ENCODE measurements at regions not wholly inside any gene's neighbourhood (a gene's known extent, or its start where the extent isn't known, plus 50 kb on each side); places are given as distances from the start of the nearest gene placed in this dataset.

- Histone ChIP-seq H3K79me2 (replicated peaks; ENCODE audit: insufficient read depth) (no peaks in the 10 kb centered on the region), H3K4me3 (no peak overlapping the region), H3K27me3 (ENCODE audit: insufficient read depth) (no peaks in the 10 kb centered on the region), H3K9me2 (ENCODE audit: insufficient read depth) (0 out of 2 replicates have a peak, but pooled peaks cover 7% of the 10 kb centered on the region), H3K27ac (ENCODE audit: low read depth) (no peak overlapping the region), H3K36me3 (ENCODE audit: insufficient read depth) (no peaks in the 10 kb centered on the region), H3K4me2 (no peak overlapping the region), H4K20me1 (replicated peaks; ENCODE audit: insufficient read depth) (no peaks in the 10 kb centered on the region), H2AFZ (no peak overlapping the region), H3F3A (replicated peaks; ENCODE audit: low read depth) (no peaks in the 10 kb centered on the region), H3K4me1 (ENCODE audit: insufficient read depth) (no peaks in the 10 kb centered on the region)
- ATAC-seq (no peak), DNase-seq (ENCODE audit: low spot score) (no peak)
- H3K9me3 Mint-ChIP-seq: no peaks in the 10 kb centered on the region
- no peaks in the 10 kb centered on the region for H3K36me3 Mint-ChIP-seq (ENCODE audit: low read depth)
- no peak overlapping the region for H3K4me3 Mint-ChIP-seq
- no peaks in the 10 kb centered on the region for H3K27me3 Mint-ChIP-seq (ENCODE audit: insufficient read depth, low read depth, poor library complexity)
- no peak for TF ChIP-seq CREB1 (CRISPR knock-in tag; IDR thresholded peaks at IDR 0.05; ENCODE audit: low read depth)
- no peak for TF ChIP-seq EZH2phosphoT487 (IDR thresholded peaks at IDR 0.05; ENCODE audit: unreplicated experiment)
- TF ChIP-seq, protein P1, sequence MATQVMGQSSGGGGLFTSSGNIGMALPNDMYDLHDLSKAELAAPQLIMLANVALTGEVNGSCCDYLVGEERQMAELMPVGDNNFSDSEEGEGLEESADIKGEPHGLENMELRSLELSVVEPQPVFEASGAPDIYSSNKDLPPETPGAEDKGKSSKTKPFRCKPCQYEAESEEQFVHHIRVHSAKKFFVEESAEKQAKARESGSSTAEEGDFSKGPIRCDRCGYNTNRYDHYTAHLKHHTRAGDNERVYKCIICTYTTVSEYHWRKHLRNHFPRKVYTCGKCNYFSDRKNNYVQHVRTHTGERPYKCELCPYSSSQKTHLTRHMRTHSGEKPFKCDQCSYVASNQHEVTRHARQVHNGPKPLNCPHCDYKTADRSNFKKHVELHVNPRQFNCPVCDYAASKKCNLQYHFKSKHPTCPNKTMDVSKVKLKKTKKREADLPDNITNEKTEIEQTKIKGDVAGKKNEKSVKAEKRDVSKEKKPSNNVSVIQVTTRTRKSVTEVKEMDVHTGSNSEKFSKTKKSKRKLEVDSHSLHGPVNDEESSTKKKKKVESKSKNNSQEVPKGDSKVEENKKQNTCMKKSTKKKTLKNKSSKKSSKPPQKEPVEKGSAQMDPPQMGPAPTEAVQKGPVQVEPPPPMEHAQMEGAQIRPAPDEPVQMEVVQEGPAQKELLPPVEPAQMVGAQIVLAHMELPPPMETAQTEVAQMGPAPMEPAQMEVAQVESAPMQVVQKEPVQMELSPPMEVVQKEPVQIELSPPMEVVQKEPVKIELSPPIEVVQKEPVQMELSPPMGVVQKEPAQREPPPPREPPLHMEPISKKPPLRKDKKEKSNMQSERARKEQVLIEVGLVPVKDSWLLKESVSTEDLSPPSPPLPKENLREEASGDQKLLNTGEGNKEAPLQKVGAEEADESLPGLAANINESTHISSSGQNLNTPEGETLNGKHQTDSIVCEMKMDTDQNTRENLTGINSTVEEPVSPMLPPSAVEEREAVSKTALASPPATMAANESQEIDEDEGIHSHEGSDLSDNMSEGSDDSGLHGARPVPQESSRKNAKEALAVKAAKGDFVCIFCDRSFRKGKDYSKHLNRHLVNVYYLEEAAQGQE (IDR thresholded peaks at IDR 0.05; ENCODE audit: unreplicated experiment): no peak
- TF ChIP-seq EZH2 (IDR thresholded peaks at IDR 0.05; ENCODE audit: low read depth, unreplicated experiment): no peak
- TF ChIP-seq, protein P2, sequence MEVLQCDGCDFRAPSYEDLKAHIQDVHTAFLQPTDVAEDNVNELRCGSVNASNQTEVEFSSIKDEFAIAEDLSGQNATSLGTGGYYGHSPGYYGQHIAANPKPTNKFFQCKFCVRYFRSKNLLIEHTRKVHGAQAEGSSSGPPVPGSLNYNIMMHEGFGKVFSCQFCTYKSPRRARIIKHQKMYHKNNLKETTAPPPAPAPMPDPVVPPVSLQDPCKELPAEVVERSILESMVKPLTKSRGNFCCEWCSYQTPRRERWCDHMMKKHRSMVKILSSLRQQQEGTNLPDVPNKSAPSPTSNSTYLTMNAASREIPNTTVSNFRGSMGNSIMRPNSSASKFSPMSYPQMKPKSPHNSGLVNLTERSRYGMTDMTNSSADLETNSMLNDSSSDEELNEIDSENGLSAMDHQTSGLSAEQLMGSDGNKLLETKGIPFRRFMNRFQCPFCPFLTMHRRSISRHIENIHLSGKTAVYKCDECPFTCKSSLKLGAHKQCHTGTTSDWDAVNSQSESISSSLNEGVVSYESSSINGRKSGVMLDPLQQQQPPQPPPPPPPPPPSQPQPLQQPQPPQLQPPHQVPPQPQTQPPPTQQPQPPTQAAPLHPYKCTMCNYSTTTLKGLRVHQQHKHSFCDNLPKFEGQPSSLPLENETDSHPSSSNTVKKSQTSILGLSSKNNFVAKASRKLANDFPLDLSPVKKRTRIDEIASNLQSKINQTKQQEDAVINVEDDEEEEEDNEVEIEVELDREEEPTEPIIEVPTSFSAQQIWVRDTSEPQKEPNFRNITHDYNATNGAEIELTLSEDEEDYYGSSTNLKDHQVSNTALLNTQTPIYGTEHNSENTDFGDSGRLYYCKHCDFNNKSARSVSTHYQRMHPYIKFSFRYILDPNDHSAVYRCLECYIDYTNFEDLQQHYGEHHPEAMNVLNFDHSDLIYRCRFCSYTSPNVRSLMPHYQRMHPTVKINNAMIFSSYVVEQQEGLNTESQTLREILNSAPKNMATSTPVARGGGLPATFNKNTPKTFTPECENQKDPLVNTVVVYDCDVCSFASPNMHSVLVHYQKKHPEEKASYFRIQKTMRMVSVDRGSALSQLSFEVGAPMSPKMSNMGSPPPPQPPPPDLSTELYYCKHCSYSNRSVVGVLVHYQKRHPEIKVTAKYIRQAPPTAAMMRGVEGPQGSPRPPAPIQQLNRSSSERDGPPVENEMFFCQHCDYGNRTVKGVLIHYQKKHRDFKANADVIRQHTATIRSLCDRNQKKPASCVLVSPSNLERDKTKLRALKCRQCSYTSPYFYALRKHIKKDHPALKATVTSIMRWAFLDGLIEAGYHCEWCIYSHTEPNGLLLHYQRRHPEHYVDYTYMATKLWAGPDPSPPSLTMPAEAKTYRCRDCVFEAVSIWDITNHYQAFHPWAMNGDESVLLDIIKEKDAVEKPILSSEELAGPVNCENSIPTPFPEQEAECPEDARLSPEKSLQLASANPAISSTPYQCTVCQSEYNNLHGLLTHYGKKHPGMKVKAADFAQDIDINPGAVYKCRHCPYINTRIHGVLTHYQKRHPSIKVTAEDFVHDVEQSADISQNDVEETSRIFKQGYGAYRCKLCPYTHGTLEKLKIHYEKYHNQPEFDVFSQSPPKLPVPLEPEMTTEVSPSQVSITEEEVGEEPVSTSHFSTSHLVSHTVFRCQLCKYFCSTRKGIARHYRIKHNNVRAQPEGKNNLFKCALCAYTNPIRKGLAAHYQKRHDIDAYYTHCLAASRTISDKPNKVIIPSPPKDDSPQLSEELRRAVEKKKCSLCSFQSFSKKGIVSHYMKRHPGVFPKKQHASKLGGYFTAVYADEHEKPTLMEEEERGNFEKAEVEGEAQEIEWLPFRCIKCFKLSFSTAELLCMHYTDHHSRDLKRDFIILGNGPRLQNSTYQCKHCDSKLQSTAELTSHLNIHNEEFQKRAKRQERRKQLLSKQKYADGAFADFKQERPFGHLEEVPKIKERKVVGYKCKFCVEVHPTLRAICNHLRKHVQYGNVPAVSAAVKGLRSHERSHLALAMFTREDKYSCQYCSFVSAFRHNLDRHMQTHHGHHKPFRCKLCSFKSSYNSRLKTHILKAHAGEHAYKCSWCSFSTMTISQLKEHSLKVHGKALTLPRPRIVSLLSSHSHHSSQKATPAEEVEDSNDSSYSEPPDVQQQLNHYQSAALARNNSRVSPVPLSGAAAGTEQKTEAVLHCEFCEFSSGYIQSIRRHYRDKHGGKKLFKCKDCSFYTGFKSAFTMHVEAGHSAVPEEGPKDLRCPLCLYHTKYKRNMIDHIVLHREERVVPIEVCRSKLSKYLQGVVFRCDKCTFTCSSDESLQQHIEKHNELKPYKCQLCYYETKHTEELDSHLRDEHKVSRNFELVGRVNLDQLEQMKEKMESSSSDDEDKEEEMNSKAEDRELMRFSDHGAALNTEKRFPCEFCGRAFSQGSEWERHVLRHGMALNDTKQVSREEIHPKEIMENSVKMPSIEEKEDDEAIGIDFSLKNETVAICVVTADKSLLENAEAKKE (CRISPR knock-in tag; IDR thresholded peaks at IDR 0.05): no peak
- TF ChIP-seq CTCF (conservative IDR thresholded peaks at IDR 0.05; ENCODE audit: low read depth in 2 of 2): no peak
- TF ChIP-seq, protein P3, sequence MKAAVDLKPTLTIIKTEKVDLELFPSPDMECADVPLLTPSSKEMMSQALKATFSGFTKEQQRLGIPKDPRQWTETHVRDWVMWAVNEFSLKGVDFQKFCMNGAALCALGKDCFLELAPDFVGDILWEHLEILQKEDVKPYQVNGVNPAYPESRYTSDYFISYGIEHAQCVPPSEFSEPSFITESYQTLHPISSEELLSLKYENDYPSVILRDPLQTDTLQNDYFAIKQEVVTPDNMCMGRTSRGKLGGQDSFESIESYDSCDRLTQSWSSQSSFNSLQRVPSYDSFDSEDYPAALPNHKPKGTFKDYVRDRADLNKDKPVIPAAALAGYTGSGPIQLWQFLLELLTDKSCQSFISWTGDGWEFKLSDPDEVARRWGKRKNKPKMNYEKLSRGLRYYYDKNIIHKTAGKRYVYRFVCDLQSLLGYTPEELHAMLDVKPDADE (IDR thresholded peaks at IDR 0.05): no peak
- no peak for TF ChIP-seq NANOG (IDR thresholded peaks at IDR 0.05; ENCODE audit: borderline replicate concordance)
- no peak for TF ChIP-seq POLR2AphosphoS5 (IDR thresholded peaks at IDR 0.05; ENCODE audit: low read depth)
- TF ChIP-seq ZNF331 (CRISPR knock-in tag; IDR thresholded peaks at IDR 0.05; ENCODE audit: low read depth): no peak
- no peak for TF ChIP-seq STAT1 (IDR thresholded peaks at IDR 0.05; ENCODE audit: unreplicated experiment)
- no peak overlapping the region for H3K27ac Mint-ChIP-seq
- no peaks in the 10 kb centered on the region for H3K4me1 Mint-ChIP-seq
Observed at GRCh38 chr13:103528437-103528836, 462.2 kb upstream of the SLC10A2 start.

All from GM23338 (cell line).